NCI-H2107 treated with DMSO at 0.1 percent for 48 hours (cell line): ENCODE measurements at regions not wholly inside any gene's neighbourhood (a gene's known extent, or its start where the extent isn't known, plus 50 kb on each side); places are given as distances from the start of the nearest gene placed in this dataset.

Experiments
- DNase-seq: peaks from one replicate; lab custom pipeline; 2025; ENCODE audit not compliant: unreplicated experiment; lab: John Stamatoyannopoulos, UW

GRCh38 chr4:27248829-27249228 is 388.2 kb downstream of the STIM2 start:
- DNase-seq: no peak

GRCh38 chr4:27251771-27252170 is 391.1 kb downstream of the STIM2 start:
- DNase-seq: no peak

- no peak for DNase-seq
Measured at GRCh38 chr4:27267339-27267969, 406.8 kb downstream of the STIM2 start.

GRCh38 chr4:27267970-27268355 is 407.3 kb downstream of the STIM2 start:
- DNase-seq: no peak

- DNase-seq: no peak
Measured at GRCh38 chr4:27270435-27270834, 409.8 kb downstream of the STIM2 start.

GRCh38 chr4:27271555-27271954 is 410.9 kb downstream of the STIM2 start:
- DNase-seq: no peak

GRCh38 chr4:27272217-27272616 is 411.6 kb downstream of the STIM2 start:
- no peak for DNase-seq

GRCh38 chr4:27276307-27277073 is 415.8 kb downstream of the STIM2 start:
- no peak for DNase-seq

- DNase-seq: no peak
Measured at GRCh38 chr4:27278615-27279375, 418.2 kb downstream of the STIM2 start.

GRCh38 chr4:27288496-27288895 is 427.9 kb downstream of the STIM2 start:
- DNase-seq: no peak

GRCh38 chr4:27289704-27290103 is 429.1 kb downstream of the STIM2 start:
- no peak for DNase-seq

- DNase-seq: no peak
Measured at GRCh38 chr4:27293831-27294230, 433.2 kb downstream of the STIM2 start.

- no peak for DNase-seq
Measured at GRCh38 chr4:27304751-27305150, 444.1 kb downstream of the STIM2 start.

- DNase-seq: no peak
Measured at GRCh38 chr4:27305246-27305645, 444.6 kb downstream of the STIM2 start.

- DNase-seq: no peak
Measured at GRCh38 chr4:27308379-27308778, 447.7 kb downstream of the STIM2 start.

- no peak for DNase-seq
Measured at GRCh38 chr4:27315625-27316024, 455.0 kb downstream of the STIM2 start.

GRCh38 chr4:27316176-27316575 is 455.5 kb downstream of the STIM2 start:
- DNase-seq: no peak

- no peak for DNase-seq
Measured at GRCh38 chr4:27318740-27319139, 458.1 kb downstream of the STIM2 start.

GRCh38 chr4:27326991-27327390 is 466.4 kb downstream of the STIM2 start:
- DNase-seq: no peak

GRCh38 chr4:27327421-27328181 is 467.0 kb downstream of the STIM2 start:
- peak; percentile 6 for DNase-seq

GRCh38 chr4:27338530-27338929 is 477.9 kb downstream of the STIM2 start:
- DNase-seq: no peak
